OCI-LY1 (cell line): ENCODE measurements at regions not wholly inside any gene's neighbourhood (a gene's known extent, or its start where the extent isn't known, plus 50 kb on each side); places are given as distances from the start of the nearest gene placed in this dataset.

Source experiments
- H2AFZ ChIP-seq: fragments of 200-600 bp; sonication (generic), shearing (Covaris generic); 2 replicates; pipeline ENCODE4 v1.6.0; 2014; ENCODE audit warnings: antibody characterized with exemption, mild to moderate bottlenecking, low read length
- H3F3A ChIP-seq: fragments of 200-600 bp; sonication (generic), shearing (Covaris generic); 2 replicates; pipeline ENCODE4 v1.6.0; 2014; ENCODE audit warnings: mild to moderate bottlenecking, antibody characterized with exemption, low read length, moderate library complexity; ENCODE audit not compliant: insufficient read depth
- H3K27ac ChIP-seq: fragments of 200-600 bp; sonication (generic); 2 replicates; pipeline ENCODE4 v1.5.1; 2014; ENCODE audit warnings: low read length, mixed run types, mild to moderate bottlenecking, low read depth; ENCODE audit not compliant: poor library complexity, severe bottlenecking
- H3K27me3 ChIP-seq: fragments of 200-600 bp; sonication (generic); 2 replicates; pipeline ENCODE4 v1.6.0; 2014; ENCODE audit warnings: antibody characterized with exemption, mild to moderate bottlenecking, low read length, moderate library complexity; ENCODE audit not compliant: insufficient read depth
- H3K36me3 ChIP-seq: fragments of 200-600 bp; sonication (generic); 2 replicates; pipeline ENCODE4 v1.6.1; 2014; ENCODE audit warnings: mild to moderate bottlenecking, antibody characterized with exemption, low read length, moderate library complexity, mixed read lengths; ENCODE audit not compliant: insufficient read depth
- H3K4me1 ChIP-seq: fragments of 200-600 bp; sonication (generic); 2 replicates; pipeline ENCODE4 v1.5.1; 2014; ENCODE audit warnings: mild to moderate bottlenecking, low read length, moderate library complexity; ENCODE audit not compliant: insufficient read depth, severe bottlenecking
- H3K4me2 ChIP-seq: fragments of 200-600 bp; sonication (generic), shearing (Covaris generic); 2 replicates; pipeline ENCODE4 v1.6.1; 2014; ENCODE audit warnings: low read length
- H3K4me3 ChIP-seq: fragments of 200-600 bp; sonication (generic); 2 replicates; pipeline ENCODE4 v1.5.1; 2014; ENCODE audit warnings: low read length, low read depth, mild to moderate bottlenecking, mixed read lengths; ENCODE audit not compliant: poor library complexity, severe bottlenecking
- H3K79me2 ChIP-seq: fragments of 200-600 bp; shearing (Covaris generic); 2 replicates; pipeline ENCODE4 v1.6.1; 2016; ENCODE audit warnings: mixed run types, low read length, mixed read lengths; ENCODE audit not compliant: insufficient read depth
- H3K9ac ChIP-seq: fragments of 200-600 bp; sonication (generic), shearing (Covaris generic); 2 replicates; pipeline ENCODE4 v1.6.1; 2014; ENCODE audit warnings: mild to moderate bottlenecking, low read length, mixed read lengths
- H3K9me2 ChIP-seq: fragments of 200-600 bp; sonication (generic), shearing (Covaris generic); 2 replicates; pipeline ENCODE4 v1.6.1; 2014; ENCODE audit warnings: low read depth, mild to moderate bottlenecking, low read length, mixed read lengths
- H3K9me3 ChIP-seq: fragments of 200-600 bp; shearing (Covaris generic); 2 replicates; pipeline ENCODE4 v1.6.1; 2014; ENCODE audit warnings: low read length, mixed read lengths
- H4K20me1 ChIP-seq: fragments of 200-600 bp; sonication (generic), shearing (Covaris generic); 2 replicates; pipeline ENCODE4 v1.6.0; 2016; ENCODE audit warnings: mild to moderate bottlenecking, low read length; ENCODE audit not compliant: insufficient read depth
- EZH2 ChIP-seq: fragments of 200-600 bp; sonication (generic), shearing (Covaris generic); IDR thresholded peaks from 2 replicates; pipeline ENCODE4 v1.8.0; 2017; ENCODE audit warnings: borderline replicate concordance, mixed run types, mild to moderate bottlenecking, antibody characterized with exemption, low read length, moderate library complexity, mixed read lengths
- TF ChIP-seq, protein P1 (sequence below): fragments of 200-600 bp; sonication (generic), shearing (Covaris generic); IDR thresholded peaks from 2 replicates; pipeline ENCODE4 v1.5.1; 2017; ENCODE audit warnings: mild to moderate bottlenecking, antibody characterized with exemption, low read length, moderate library complexity, mixed read lengths

- Histone ChIP-seq H3K4me1 (no peaks in the 10 kb centered on the region), H3K4me3 (no peak overlapping the region), H3K27ac (no peak overlapping the region), H3K27me3 (peaks cover 13% of the 10 kb centered on the region; the same call in 1 of the 2 replicates), H2AFZ (no peak overlapping the region), H3K9ac (no peak overlapping the region), H3K36me3 (no peaks in the 10 kb centered on the region), H3K9me2 (no peaks in the 10 kb centered on the region), H3F3A (no peaks in the 10 kb centered on the region), H3K4me2 (no peak overlapping the region), H3K9me3 (no peaks in the 10 kb centered on the region), H3K79me2 (no peaks in the 10 kb centered on the region), H4K20me1 (no peaks in the 10 kb centered on the region)
- TF ChIP-seq EZH2, result no peak
- TF ChIP-seq, protein P1, sequence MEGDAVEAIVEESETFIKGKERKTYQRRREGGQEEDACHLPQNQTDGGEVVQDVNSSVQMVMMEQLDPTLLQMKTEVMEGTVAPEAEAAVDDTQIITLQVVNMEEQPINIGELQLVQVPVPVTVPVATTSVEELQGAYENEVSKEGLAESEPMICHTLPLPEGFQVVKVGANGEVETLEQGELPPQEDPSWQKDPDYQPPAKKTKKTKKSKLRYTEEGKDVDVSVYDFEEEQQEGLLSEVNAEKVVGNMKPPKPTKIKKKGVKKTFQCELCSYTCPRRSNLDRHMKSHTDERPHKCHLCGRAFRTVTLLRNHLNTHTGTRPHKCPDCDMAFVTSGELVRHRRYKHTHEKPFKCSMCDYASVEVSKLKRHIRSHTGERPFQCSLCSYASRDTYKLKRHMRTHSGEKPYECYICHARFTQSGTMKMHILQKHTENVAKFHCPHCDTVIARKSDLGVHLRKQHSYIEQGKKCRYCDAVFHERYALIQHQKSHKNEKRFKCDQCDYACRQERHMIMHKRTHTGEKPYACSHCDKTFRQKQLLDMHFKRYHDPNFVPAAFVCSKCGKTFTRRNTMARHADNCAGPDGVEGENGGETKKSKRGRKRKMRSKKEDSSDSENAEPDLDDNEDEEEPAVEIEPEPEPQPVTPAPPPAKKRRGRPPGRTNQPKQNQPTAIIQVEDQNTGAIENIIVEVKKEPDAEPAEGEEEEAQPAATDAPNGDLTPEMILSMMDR, result no peak
Measured at GRCh38 chr10:124325633-124325914, 93.1 kb downstream of the OAT start.

DNA sequence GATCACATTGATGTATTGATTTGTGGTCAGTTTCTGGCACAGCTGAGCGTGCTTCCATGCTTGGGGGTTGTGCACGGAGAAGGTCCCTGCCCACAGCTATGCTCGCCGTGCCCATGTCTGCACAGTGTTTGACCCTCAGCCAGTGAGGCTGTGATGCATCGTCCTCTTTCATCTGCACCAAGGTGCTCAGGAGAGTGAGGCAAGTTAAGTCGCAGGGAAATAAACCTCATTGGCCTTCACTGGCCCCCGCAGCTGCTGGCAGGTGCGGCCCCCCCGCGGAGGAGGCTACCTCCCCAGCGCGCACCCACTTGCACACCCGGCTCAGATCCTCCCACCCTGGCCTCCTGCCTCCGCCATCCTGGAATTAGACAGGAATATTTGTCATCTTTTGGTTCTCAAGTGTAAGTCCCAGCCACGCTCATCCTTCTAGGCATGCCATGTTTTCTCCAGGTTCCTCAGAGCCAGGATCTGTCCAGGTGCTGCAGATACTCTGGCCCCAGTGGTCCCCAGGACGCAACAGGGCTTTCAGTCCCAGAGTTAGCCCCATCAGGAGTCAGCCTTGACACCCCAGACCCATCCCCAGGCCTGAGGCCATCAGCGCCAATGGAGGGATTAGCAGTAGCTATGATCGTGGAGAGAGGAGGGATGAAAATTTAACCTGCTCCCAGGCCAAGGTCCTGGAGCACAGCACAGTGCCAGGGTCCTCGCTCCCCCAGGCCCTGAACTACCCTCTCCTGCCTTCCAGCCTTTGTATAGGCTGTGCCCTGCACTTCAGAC, 93.7 kb downstream of the OAT start:
- Histone ChIP-seq H3K9ac (no peak overlapping the region), H3K9me2 (no peaks in the 10 kb centered on the region), H4K20me1 (no peaks in the 10 kb centered on the region), H3K9me3 (no peaks in the 10 kb centered on the region), H3K27me3 (peaks cover 13% of the 10 kb centered on the region; the same call in 1 of the 2 replicates), H3K4me2 (no peak overlapping the region), H3K4me1 (no peaks in the 10 kb centered on the region), H3K36me3 (no peaks in the 10 kb centered on the region), H3F3A (no peaks in the 10 kb centered on the region), H3K4me3 (no peak overlapping the region), H3K27ac (no peak overlapping the region), H3K79me2 (no peaks in the 10 kb centered on the region), H2AFZ (no peak overlapping the region)
- TF ChIP-seq, protein P1, result no peak
- no peak for TF ChIP-seq EZH2

GRCh38 chr10:124324451-124324850, 94.3 kb downstream of the OAT start:
- Histone ChIP-seq H2AFZ (no peak overlapping the region), H3K27me3 (peaks cover 7% of the 10 kb centered on the region; the same call in 1 of the 2 replicates), H4K20me1 (no peaks in the 10 kb centered on the region), H3K36me3 (no peaks in the 10 kb centered on the region), H3K4me1 (no peaks in the 10 kb centered on the region), H3F3A (no peaks in the 10 kb centered on the region), H3K4me2 (no peak overlapping the region), H3K9me3 (no peaks in the 10 kb centered on the region), H3K27ac (no peak overlapping the region), H3K79me2 (no peaks in the 10 kb centered on the region), H3K9me2 (no peaks in the 10 kb centered on the region), H3K9ac (no peak overlapping the region), H3K4me3 (no peak overlapping the region)
- TF ChIP-seq, protein P1, result no peak
- TF ChIP-seq EZH2, result no peak
